OCI-LY3 (cell line): ENCODE measurements at regions not wholly inside any gene's neighbourhood (a gene's known extent, or its start where the extent isn't known, plus 50 kb on each side); places are given as distances from the start of the nearest gene placed in this dataset.

Experiments
- EZH2phosphoT487 ChIP-seq: fragments of 200-600 bp; shearing (Covaris generic); IDR thresholded peaks from 2 replicates; pipeline ENCODE4 v1.6.1; 2018; ENCODE audit warnings: antibody characterized with exemption, mixed run types, low read depth
- TF ChIP-seq, protein P1 (sequence below): fragments of 200-600, 300-600 bp; sonication (generic); IDR thresholded peaks from 2 replicates; pipeline ENCODE4 v1.5.1; 2014; ENCODE audit warnings: antibody characterized with exemption, low read length, low read depth

DNA sequence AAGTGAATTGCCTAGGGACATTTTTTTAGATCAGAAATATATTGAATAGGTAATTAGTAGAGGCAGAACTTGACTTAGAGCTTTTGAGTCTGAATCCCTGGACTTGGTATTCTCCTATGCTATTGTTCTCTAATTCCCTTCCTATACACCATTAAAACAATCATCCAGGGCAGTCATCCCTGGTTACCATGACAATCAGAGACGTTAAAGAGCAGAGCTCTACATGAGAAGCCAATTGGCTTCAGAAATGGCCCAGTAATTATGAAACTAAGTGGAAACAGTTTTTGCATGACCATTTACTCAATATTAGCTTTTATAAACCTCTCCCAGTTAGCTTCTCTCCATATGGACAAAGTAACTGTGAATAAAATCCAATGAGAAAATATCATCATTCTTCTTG is 182.1 kb upstream of the TP63 start:
- TF ChIP-seq, protein P1, sequence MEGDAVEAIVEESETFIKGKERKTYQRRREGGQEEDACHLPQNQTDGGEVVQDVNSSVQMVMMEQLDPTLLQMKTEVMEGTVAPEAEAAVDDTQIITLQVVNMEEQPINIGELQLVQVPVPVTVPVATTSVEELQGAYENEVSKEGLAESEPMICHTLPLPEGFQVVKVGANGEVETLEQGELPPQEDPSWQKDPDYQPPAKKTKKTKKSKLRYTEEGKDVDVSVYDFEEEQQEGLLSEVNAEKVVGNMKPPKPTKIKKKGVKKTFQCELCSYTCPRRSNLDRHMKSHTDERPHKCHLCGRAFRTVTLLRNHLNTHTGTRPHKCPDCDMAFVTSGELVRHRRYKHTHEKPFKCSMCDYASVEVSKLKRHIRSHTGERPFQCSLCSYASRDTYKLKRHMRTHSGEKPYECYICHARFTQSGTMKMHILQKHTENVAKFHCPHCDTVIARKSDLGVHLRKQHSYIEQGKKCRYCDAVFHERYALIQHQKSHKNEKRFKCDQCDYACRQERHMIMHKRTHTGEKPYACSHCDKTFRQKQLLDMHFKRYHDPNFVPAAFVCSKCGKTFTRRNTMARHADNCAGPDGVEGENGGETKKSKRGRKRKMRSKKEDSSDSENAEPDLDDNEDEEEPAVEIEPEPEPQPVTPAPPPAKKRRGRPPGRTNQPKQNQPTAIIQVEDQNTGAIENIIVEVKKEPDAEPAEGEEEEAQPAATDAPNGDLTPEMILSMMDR: no peak
- TF ChIP-seq EZH2phosphoT487: no peak
